ENCODE measurements at regions not wholly inside any gene's neighbourhood (a gene's known extent, or its start where the extent isn't known, plus 50 kb on each side); places are given as distances from the start of the nearest gene placed in this dataset.

GRCh38 chr14:101246894-101247841, 314.1 kb upstream of the DIO3 start:
- TF ChIP-seq, protein P1, sequence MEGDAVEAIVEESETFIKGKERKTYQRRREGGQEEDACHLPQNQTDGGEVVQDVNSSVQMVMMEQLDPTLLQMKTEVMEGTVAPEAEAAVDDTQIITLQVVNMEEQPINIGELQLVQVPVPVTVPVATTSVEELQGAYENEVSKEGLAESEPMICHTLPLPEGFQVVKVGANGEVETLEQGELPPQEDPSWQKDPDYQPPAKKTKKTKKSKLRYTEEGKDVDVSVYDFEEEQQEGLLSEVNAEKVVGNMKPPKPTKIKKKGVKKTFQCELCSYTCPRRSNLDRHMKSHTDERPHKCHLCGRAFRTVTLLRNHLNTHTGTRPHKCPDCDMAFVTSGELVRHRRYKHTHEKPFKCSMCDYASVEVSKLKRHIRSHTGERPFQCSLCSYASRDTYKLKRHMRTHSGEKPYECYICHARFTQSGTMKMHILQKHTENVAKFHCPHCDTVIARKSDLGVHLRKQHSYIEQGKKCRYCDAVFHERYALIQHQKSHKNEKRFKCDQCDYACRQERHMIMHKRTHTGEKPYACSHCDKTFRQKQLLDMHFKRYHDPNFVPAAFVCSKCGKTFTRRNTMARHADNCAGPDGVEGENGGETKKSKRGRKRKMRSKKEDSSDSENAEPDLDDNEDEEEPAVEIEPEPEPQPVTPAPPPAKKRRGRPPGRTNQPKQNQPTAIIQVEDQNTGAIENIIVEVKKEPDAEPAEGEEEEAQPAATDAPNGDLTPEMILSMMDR (IDR thresholded peaks at IDR 0.05), result no peak
- TF ChIP-seq POLR2AphosphoS5 (IDR thresholded peaks at IDR 0.05), result no peak
- TF ChIP-seq EP300 (IDR thresholded peaks at IDR 0.05), result no peak

Measured in suprapubic skin (tissue), 4 donors.